Fibroblast of villous mesenchyme (primary cell): ENCODE measurements at regions not wholly inside any gene's neighbourhood (a gene's known extent, or its start where the extent isn't known, plus 50 kb on each side); places are given as distances from the start of the nearest gene placed in this dataset.

Experiments
- DNase-seq: peaks from one replicate; pipeline ENCODE4 v3.0.0-alpha.2; 2010; ENCODE audit warnings: low read depth
- H3K4me3 ChIP-seq: 2 replicates; pipeline ENCODE4 v1.5.1; 2011; ENCODE audit warnings: low read depth, mild to moderate bottlenecking, low read length
- CTCF ChIP-seq: IDR thresholded peaks from 2 replicates; pipeline ENCODE4 v1.5.1; 2012; ENCODE audit warnings: low read depth, mild to moderate bottlenecking, low read length; ENCODE audit not compliant: insufficient read depth

- no peak for TF ChIP-seq CTCF
- DNase-seq, result no peak
These were observed 325.4 kb downstream of the BRD1 start for GRCh38 chr22:49502126-49502826.

GRCh38 chr22:49500942-49501395 lies 326.7 kb downstream of the BRD1 start:
- TF ChIP-seq CTCF, result no peak
- no peak for DNase-seq
- no peak overlapping the region for H3K4me3 ChIP-seq

More at GRCh38 chr22:49502126-49502826, 325.4 kb downstream of the BRD1 start:
- H3K4me3 ChIP-seq, result no peak overlapping the region

- no peak for DNase-seq
- H3K4me3 ChIP-seq, result no peak overlapping the region
- TF ChIP-seq CTCF, result no peak
These were observed 327.6 kb downstream of the BRD1 start for GRCh38 chr22:49500076-49500460.

GRCh38 chr22:49499433-49500075 lies 328.1 kb downstream of the BRD1 start:
- TF ChIP-seq CTCF, result no peak
- no peak overlapping the region for H3K4me3 ChIP-seq
- no peak for DNase-seq

GRCh38 chr22:49497266-49497665 lies 330.4 kb downstream of the BRD1 start:
- TF ChIP-seq CTCF, result no peak
- no peak overlapping the region for H3K4me3 ChIP-seq
- DNase-seq, result no peak

- no peak overlapping the region for H3K4me3 ChIP-seq
- DNase-seq, result no peak
- TF ChIP-seq CTCF, result no peak
These were observed 333.1 kb downstream of the BRD1 start for GRCh38 chr22:49494555-49494954.

GRCh38 chr22:49492741-49493251 lies 334.9 kb downstream of the BRD1 start:
- TF ChIP-seq CTCF, result no peak
- H3K4me3 ChIP-seq, result no peak overlapping the region
- no peak for DNase-seq
